ENCODE measurements at regions not wholly inside any gene's neighbourhood (a gene's known extent, or its start where the extent isn't known, plus 50 kb on each side); places are given as distances from the start of the nearest gene placed in this dataset.

GRCh38 chr13:84362777-84363176, 480.5 kb upstream of the SLITRK1 start:
- ChIA-PET CTCF (no interaction called here), POLR2A (no interaction called here), SMC1A (ENCODE audit: uncharacterized antibody, unreplicated experiment) (interaction anchor here (1.2 kb wide), 1 partner anchor 213 kb away, joined by 3 read pairs; no protein-coding TSS in a partner anchor), RAD21 (ENCODE audit: unreplicated experiment) (interaction anchor here (0.5 kb wide), 1 partner anchor 9 kb away, joined by 5 read pairs; no protein-coding TSS in a partner anchor)
- Histone ChIP-seq H3K4me1 (ENCODE audit: control insufficient read depth, insufficient read depth, low read length) (no peaks in the 10 kb centered on the region), H3K36me3 (ENCODE audit: control insufficient read depth in 2 of 2, insufficient read depth in 2 of 2, low read length in 1 of 2) (no peaks in the 10 kb centered on the region), H4K20me1 (ENCODE audit: control insufficient read depth, insufficient read depth) (no peaks in the 10 kb centered on the region), H3K9ac (ENCODE audit: control insufficient read depth, insufficient read depth, low read length) (no peak overlapping the region), H2AFZ (ENCODE audit: control insufficient read depth, low read depth, low read length) (no peak overlapping the region), H3K9me3 (replicated peaks; ENCODE audit: control insufficient read depth, insufficient read depth, low read length) (no peaks in the 10 kb centered on the region), H3K4me2 (ENCODE audit: control insufficient read depth, insufficient read depth) (no peak overlapping the region), H3K4me3 (no peak overlapping the region), H3K27ac (ENCODE audit: control insufficient read depth, insufficient read depth) (no peak overlapping the region), H3K27me3 (replicated peaks in 1 of 2; ENCODE audit: control insufficient read depth in 2 of 2, insufficient read depth in 2 of 2, low read length in 1 of 2) (no peaks in the 10 kb centered on the region), H3K79me2 (ENCODE audit: control insufficient read depth, insufficient read depth, low read length) (no peaks in the 10 kb centered on the region)
- BruUV-seq (replicated peaks), result no TSS peak
- TF ChIP-seq RB1 (IDR thresholded peaks at IDR 0.05; ENCODE audit: borderline replicate concordance) (no peak), SIN3A (IDR thresholded peaks at IDR 0.05; ENCODE audit: low read depth, low read length) (no peak), GATAD2B (conservative IDR thresholded peaks at IDR 0.05; ENCODE audit: low read depth) (no peak), TBL1XR1 (IDR thresholded peaks at IDR 0.05; ENCODE audit: low read depth, low read length) (no peak), ZBTB33 (IDR thresholded peaks at IDR 0.05) (no peak), STAT3 (IDR thresholded peaks at IDR 0.05; ENCODE audit: low read depth, low read length) (no peak), MYC (IDR thresholded peaks at IDR 0.05; ENCODE audit: insufficient read depth, insufficient read length, insufficient replicate concordance, low read length, severe bottlenecking) (no peak), ZNF24 (IDR thresholded peaks at IDR 0.05) (no peak), MXI1 (IDR thresholded peaks at IDR 0.05; ENCODE audit: low read depth, low read length) (no peak), MTA2 (IDR thresholded peaks at IDR 0.05; ENCODE audit: low read depth) (no peak), ZNF207 (IDR thresholded peaks at IDR 0.05; ENCODE audit: borderline replicate concordance) (no peak), NBN (IDR thresholded peaks at IDR 0.05) (no peak), YY1 (IDR thresholded peaks at IDR 0.05; ENCODE audit: low read depth, low read length) (no peak), ZNF622 (IDR thresholded peaks at IDR 0.05) (no peak), HDAC6 (IDR thresholded peaks at IDR 0.05; ENCODE audit: unreplicated experiment) (no peak), SMAD1 (IDR thresholded peaks at IDR 0.05; ENCODE audit: low read depth, partially characterized antibody) (no peak), MEF2A (IDR thresholded peaks at IDR 0.05; ENCODE audit: insufficient read depth, low read depth, low read length) (no peak), SMAD5 (IDR thresholded peaks at IDR 0.05; ENCODE audit: low read depth) (no peak)
- intact Hi-C loops (cut with micrococcal nuclease; ENCODE audit: unreplicated experiment), result no loop called here
- no peak for DNase-seq (ENCODE audit: low read depth, low spot score)
- ATAC-seq, result no peak
- FAIRE-seq, result no peak
- in situ Hi-C loops (cut with MboI), result no loop called here
- 0% methylated on average over 3 of the region's 3 CpGs for WGBS (ENCODE audit: insufficient coverage, insufficient replicate concordance, low lambda C conversion rate, missing lambda C conversion rate)
